Ishikawa (cell line): ENCODE measurements at regions not wholly inside any gene's neighbourhood (a gene's known extent, or its start where the extent isn't known, plus 50 kb on each side); places are given as distances from the start of the nearest gene placed in this dataset.

Experiments used
- EP300 ChIP-seq: IDR thresholded peaks from 2 replicates; pipeline ENCODE4 v1.6.1; 2012; ENCODE audit warnings: borderline replicate concordance
- FOXM1 ChIP-seq: IDR thresholded peaks from 2 replicates; pipeline ENCODE4 v1.6.1; 2012; ENCODE audit warnings: low read depth, borderline replicate concordance
- RAD21 ChIP-seq: IDR thresholded peaks from 2 replicates; pipeline ENCODE4 v1.6.1; 2012; ENCODE audit warnings: low read depth
- YY1 ChIP-seq: IDR thresholded peaks from 2 replicates; pipeline ENCODE4 v1.6.1; 2012; ENCODE audit warnings: low read depth

DNA sequence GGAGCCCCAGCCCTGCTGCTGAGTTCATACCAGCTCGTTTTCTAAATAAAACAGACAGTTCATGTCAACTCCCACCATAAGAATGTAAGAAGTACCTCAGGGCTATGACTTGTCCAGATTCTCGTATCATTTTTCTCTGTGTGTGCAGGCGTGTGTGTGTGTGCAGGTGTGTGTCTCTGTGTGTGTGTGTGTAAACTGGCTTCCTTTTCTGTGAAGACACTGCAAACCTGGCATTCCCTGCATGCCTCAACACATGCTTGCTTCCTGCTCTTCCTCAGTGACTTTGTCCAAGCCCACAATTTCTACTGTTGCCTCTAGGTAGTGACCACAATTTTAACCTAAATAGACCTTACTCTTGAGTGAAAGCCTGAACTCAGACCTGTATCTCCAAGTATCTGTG, 879.0 kb downstream of the SLC4A3 start:
- TF ChIP-seq EP300 (no peak), YY1 (no peak), RAD21 (no peak), FOXM1 (no peak)
